Right lobe of liver (tissue), 6 donors: ENCODE measurements at regions not wholly inside any gene's neighbourhood (a gene's known extent, or its start where the extent isn't known, plus 50 kb on each side); places are given as distances from the start of the nearest gene placed in this dataset.

Source experiments
- ATAC-seq, 4 donors: fragments of 200-7000 bp; cut with Tn5 transposase; one replicate each; pipeline ENCODE4 v1.9.1; 2020; ENCODE audit warnings: mild to moderate bottlenecking in 4 of 4, moderate library complexity in 4 of 4
- DNase-seq, 3 donors: peaks; one replicate each; pipeline ENCODE4 v3.0.0-alpha.2; 2020
- H3K27ac ChIP-seq, 3 donors: fragments of 200-600 bp; one replicate each; pipeline ENCODE4 v1.8.0; 2022
- H3K27me3 ChIP-seq, 2 donors: fragments of 200-600 bp; one replicate each; pipeline ENCODE4 v1.8.0; 2022
- H3K36me3 ChIP-seq, 4 donors: fragments of 200-600 bp; sonication (generic) in 1 of 4; one replicate each; pipeline versions ENCODE4 v1.5.1 to v1.8.0; 2017 to 2022; ENCODE audit warnings: control low read depth in 1 of 4
- H3K4me1 ChIP-seq, 4 donors: fragments of 200-600 bp; sonication (generic) in 1 of 4; one replicate each; pipeline versions ENCODE4 v1.5.1 to v1.8.0; 2017 to 2022; ENCODE audit warnings: control low read depth in 1 of 4
- H3K4me3 ChIP-seq, 3 donors: fragments of 200-600 bp; one replicate each; pipeline ENCODE4 v1.8.0; 2022
- H3K9me3 ChIP-seq, 4 donors: fragments of 200-600 bp; sonication (generic) in 1 of 4; one replicate each; pipeline versions ENCODE4 v1.5.1 to v1.8.0; 2017 to 2022; ENCODE audit warnings: control low read depth in 1 of 4
- CTCF ChIP-seq, 4 donors: fragments of 200-600 bp in 3 of 4; fragments of 450-650 bp in 1 of 4; IDR thresholded peaks; one replicate each; pipeline versions ENCODE4 v1.5.1 to v1.8.0; 2016 to 2022; ENCODE audit warnings: antibody characterized with exemption in 4 of 4, mild to moderate bottlenecking in 2 of 4
- POLR2A ChIP-seq: fragments of 450-650 bp; IDR thresholded peaks from one replicate; pipeline ENCODE4 v1.6.1; 2017; ENCODE audit warnings: antibody characterized with exemption, mild to moderate bottlenecking
- WGBS: methylation state at CpG from one replicate; pipeline ENCODE4 v1.1.6; 2018; ENCODE audit warnings: low coverage, low lambda C conversion rate; ENCODE audit not compliant: insufficient coverage; ENCODE audit errors: missing lambda C conversion rate; 5-methylcytosine and 5-hydroxymethylcytosine counted together
- intact Hi-C, 2 donors: fragments of 100-400 bp; cut with DNase I; formaldehyde crosslinking; loops; one replicate each; pipeline versions ENCODE4 v1.11.2 to v1.14.1; 2022
- donor health status: DM: no; HTN: yes; CAD: no.
- donor health status: DM: no; HTN: no; CAD: no.
- donor health status: DM: no; HTN: no; CAD: no.
- donor health status: DM: no; HTN: yes; CAD: no.
- donor health status: DM: no; HTN: yes; CAD: no.

GRCh38 chr10:117860135-117860534 lies 186.6 kb downstream of the RAB11FIP2 start:
- ATAC-seq, result no peak
- intact Hi-C loops, result no loop called here
- Histone ChIP-seq H3K27ac (no peak overlapping the region), H3K9me3 (no peaks in the 10 kb centered on the region), H3K4me3 (no peak overlapping the region), H3K4me1 (no peaks in the 10 kb centered on the region), H3K27me3 (peaks cover 0 to 4% of the 10 kb centered on the region in 2 donors), H3K36me3 (no peaks in the 10 kb centered on the region)
- 66% methylated on average over 5 of the region's 5 CpGs for WGBS
- TF ChIP-seq POLR2A (no peak), CTCF (IDR thresholded peaks at IDR 0.05) (no peak)
- DNase-seq, result no peak

GRCh38 chr10:117860823-117861222 lies 185.9 kb downstream of the RAB11FIP2 start:
- ATAC-seq (no peak), DNase-seq (no peak)
- H3K9me3 ChIP-seq, result no peaks in the 10 kb centered on the region
- intact Hi-C loops, result no loop called here
- TF ChIP-seq CTCF (IDR thresholded peaks at IDR 0.05) (peak in 3 of 4 donors; percentile 5 to 8 (median 8)), POLR2A (no peak)
- no peaks in the 10 kb centered on the region for H3K4me1 ChIP-seq
- H3K4me3 ChIP-seq, result no peak overlapping the region
- no peaks in the 10 kb centered on the region for H3K36me3 ChIP-seq
- peaks cover 0 to 4% of the 10 kb centered on the region in 2 donors for H3K27me3 ChIP-seq
- H3K27ac ChIP-seq, result no peak overlapping the region

- intact Hi-C loops, result no loop called here
- H3K27me3 ChIP-seq, result peaks cover 0 to 4% of the 10 kb centered on the region in 2 donors
- no peaks in the 10 kb centered on the region for H3K36me3 ChIP-seq
- 67% methylated on average over 4 of the region's 4 CpGs for WGBS
- H3K27ac ChIP-seq, result no peak overlapping the region
- DNase-seq (no peak), ATAC-seq (no peak)
- no peak for TF ChIP-seq POLR2A
- TF ChIP-seq CTCF (IDR thresholded peaks at IDR 0.05), result no peak
- H3K4me1 ChIP-seq, result no peaks in the 10 kb centered on the region
- no peaks in the 10 kb centered on the region for H3K9me3 ChIP-seq
- H3K4me3 ChIP-seq, result no peak overlapping the region
Observed at GRCh38 chr10:117861329-117861728, 185.4 kb downstream of the RAB11FIP2 start.

- no peak for DNase-seq
- H3K4me3 ChIP-seq, result no peak overlapping the region
- no peaks in the 10 kb centered on the region for H3K9me3 ChIP-seq
- H3K27ac ChIP-seq, result no peak overlapping the region
- H3K4me1 ChIP-seq, result no peaks in the 10 kb centered on the region
- peaks cover 0 to 4% of the 10 kb centered on the region in 2 donors for H3K27me3 ChIP-seq
- no peak for TF ChIP-seq POLR2A
- intact Hi-C loops, result no loop called here
- WGBS, result 38% methylated on average over 2 of the region's 2 CpGs
- no peak for ATAC-seq
- no peaks in the 10 kb centered on the region for H3K36me3 ChIP-seq
Observed at GRCh38 chr10:117863771-117864170, 183.0 kb downstream of the RAB11FIP2 start.

- Histone ChIP-seq H3K36me3 (no peaks in the 10 kb centered on the region), H3K27me3 (no peaks in the 10 kb centered on the region), H3K4me1 (no peaks in the 10 kb centered on the region), H3K27ac (no peak overlapping the region), H3K4me3 (no peak overlapping the region), H3K9me3 (no peaks in the 10 kb centered on the region)
- DNase-seq, result no peak
- TF ChIP-seq CTCF (IDR thresholded peaks at IDR 0.05) (no peak), POLR2A (no peak)
- intact Hi-C loops, result no loop called here
- ATAC-seq, result no peak
- WGBS, result 54% methylated on average over 4 of the region's 4 CpGs
Observed at GRCh38 chr10:117865945-117866344, 180.8 kb downstream of the RAB11FIP2 start.
